Fibroblast of pulmonary artery (primary cell): ENCODE measurements at regions not wholly inside any gene's neighbourhood (a gene's known extent, or its start where the extent isn't known, plus 50 kb on each side); places are given as distances from the start of the nearest gene placed in this dataset.

Source experiments
- DNase-seq: peaks from one replicate; pipeline ENCODE4 v3.0.0-alpha.2; 2010; ENCODE audit warnings: low read depth
- H3K4me3 ChIP-seq: replicated peaks from 2 replicates; pipeline ENCODE4 v1.5.1; 2011; ENCODE audit warnings: low read depth, mild to moderate bottlenecking, control low read depth, low read length, moderate library complexity
- CTCF ChIP-seq: IDR thresholded peaks from 2 replicates; pipeline ENCODE4 v1.5.1; 2011; ENCODE audit warnings: mild to moderate bottlenecking, control low read depth, low read length, inconsistent platforms; ENCODE audit errors: missing control alignments

GRCh38 chr17:70390049-70390448, 220.7 kb downstream of the KCNJ2 start:
- DNase-seq = no peak
- TF ChIP-seq CTCF = no peak

DNA sequence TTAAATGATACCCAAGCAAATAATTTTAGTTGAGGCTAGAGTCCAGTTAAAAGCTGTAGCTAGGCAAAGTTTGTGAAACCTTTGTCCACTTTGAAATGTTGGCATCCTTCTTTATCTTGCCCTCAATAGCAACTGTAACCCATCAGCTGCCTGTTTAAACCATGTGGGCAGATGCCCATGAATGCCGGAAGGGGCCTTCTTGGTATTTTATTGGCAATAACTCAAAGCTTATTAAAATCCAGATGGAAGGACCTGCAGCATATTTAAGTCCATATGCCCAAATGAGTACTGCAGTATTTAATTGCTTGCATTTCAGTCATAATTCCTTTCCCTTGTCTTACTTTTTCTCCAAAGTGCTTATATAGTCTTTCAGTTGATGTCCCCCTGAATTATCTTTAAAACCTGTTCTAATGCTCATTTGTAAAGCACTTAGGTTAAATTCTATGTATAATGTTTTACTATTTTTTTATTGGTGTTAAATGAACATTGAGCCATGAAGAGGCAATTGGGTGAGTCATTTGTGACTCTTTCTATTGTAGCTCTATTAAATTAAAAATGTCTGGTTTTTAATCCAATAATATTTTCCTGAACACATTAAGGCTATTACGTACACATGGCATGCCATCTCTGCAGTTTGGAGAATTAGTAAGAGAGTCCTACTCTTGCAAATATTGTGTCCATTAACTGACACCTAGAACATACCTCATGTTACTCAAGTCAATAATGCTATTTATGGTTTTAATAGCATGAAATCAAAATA, 225.3 kb downstream of the KCNJ2 start:
- TF ChIP-seq CTCF = no peak
- DNase-seq = no peak

More at GRCh38 chr17:70390049-70390448, 220.7 kb downstream of the KCNJ2 start:
- no peak overlapping the region for H3K4me3 ChIP-seq

DNA sequence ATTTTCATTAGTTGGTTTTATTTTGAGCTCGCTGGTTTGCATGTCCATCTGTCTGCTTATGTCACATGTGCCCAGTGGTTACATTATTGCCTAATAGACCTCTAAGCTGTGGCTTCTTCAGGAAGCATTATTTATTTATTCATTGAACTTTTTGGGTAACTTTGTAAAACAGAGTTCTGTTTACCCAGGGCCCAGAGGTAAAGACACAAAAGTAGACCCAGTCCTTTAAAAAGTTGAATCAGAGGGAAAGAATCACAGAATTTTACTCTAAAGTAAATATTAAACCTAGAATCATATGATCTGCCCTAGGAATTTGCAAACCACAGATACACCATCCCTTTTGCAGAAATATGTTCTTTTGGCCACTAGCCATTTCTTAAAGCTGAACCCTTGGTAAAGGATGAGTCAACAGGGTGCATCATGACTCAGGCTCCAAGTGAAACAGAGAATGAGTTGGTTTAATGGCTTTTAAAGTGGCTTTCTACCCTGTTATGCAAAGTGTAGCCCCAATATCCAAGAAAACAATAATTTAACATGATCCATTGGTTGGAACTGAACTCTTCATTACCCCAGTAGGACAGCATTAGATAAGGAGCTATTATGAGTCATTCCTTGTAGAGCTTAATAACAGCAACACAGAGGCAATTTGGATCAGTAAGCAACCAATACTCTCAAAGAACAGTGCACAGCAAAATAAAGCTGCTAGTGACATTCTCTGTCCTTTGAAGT, 236.3 kb downstream of the KCNJ2 start:
- no peak for TF ChIP-seq CTCF
- DNase-seq = peak; percentile 88
- no peak overlapping the region for H3K4me3 ChIP-seq

More for the DNA sequence above, 225.3 kb downstream of the KCNJ2 start:
- H3K4me3 ChIP-seq = no peak overlapping the region

- DNase-seq = peak; percentile 48
- no peak for TF ChIP-seq CTCF
- no peak overlapping the region for H3K4me3 ChIP-seq
Measured at GRCh38 chr17:70407506-70407905, 238.2 kb downstream of the KCNJ2 start.

DNA sequence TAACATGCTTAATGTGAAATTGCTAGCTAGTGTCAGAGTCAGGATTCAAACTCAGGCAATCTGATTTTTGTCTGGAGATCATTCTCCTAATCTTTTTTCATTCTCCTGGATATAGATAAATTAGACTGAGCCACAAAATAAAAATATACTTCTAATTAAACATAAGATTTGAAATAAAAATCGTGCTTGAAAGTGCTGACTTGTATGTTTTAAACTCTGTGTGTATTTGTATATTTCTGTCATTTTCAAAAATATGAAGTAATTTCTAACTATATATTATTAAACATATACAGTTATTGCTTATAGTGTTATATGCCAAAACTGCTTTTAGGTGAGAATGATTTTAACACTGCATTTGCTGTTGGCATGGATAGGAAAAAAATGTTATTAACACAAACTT, 239.4 kb downstream of the KCNJ2 start:
- H3K4me3 ChIP-seq = no peak overlapping the region
- no peak for DNase-seq
- TF ChIP-seq CTCF = no peak

DNA sequence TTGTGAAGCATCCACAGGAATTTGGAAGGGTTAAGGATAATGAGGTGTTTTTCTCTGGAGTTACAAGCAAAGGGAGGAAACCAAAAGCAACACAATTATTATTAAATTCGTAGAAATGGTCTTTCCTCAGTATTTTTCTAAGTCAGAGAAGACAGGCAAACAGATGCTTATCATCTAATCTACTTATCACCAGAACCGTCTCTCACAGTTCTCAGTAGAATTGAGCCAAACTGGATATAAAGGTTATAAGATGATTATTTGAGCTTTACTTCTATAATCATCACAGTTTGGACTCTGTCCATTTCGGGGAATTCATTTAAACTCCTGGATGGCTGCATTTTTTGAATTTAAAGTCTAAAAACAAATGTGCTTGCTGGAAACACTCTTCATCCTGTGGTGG, 245.0 kb downstream of the KCNJ2 start:
- H3K4me3 ChIP-seq = no peak overlapping the region
- no peak for DNase-seq
- TF ChIP-seq CTCF = no peak
